ENCODE measurements at regions not wholly inside any gene's neighbourhood (a gene's known extent, or its start where the extent isn't known, plus 50 kb on each side); places are given as distances from the start of the nearest gene placed in this dataset.

DNA sequence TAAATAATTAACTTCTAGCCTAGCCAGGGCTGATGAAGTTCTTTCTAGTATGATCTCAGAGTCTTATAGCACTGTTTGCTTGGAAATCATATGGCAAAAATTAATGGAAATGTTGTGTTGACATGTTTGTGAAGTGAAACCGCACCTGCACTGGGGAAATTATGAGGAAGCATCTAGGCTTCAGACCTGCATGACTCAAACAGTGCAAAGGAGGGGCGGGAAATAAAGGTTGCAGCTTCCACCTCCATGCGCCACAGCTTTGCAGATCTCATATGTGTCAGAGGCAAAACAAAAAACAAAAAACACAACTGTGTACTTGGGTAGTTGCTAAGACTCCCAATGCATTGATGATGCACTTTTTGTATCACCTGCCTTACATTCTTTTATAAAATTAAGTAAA is 1080.6 kb downstream of the PLA2G4A start:
- TF ChIP-seq, protein P1, sequence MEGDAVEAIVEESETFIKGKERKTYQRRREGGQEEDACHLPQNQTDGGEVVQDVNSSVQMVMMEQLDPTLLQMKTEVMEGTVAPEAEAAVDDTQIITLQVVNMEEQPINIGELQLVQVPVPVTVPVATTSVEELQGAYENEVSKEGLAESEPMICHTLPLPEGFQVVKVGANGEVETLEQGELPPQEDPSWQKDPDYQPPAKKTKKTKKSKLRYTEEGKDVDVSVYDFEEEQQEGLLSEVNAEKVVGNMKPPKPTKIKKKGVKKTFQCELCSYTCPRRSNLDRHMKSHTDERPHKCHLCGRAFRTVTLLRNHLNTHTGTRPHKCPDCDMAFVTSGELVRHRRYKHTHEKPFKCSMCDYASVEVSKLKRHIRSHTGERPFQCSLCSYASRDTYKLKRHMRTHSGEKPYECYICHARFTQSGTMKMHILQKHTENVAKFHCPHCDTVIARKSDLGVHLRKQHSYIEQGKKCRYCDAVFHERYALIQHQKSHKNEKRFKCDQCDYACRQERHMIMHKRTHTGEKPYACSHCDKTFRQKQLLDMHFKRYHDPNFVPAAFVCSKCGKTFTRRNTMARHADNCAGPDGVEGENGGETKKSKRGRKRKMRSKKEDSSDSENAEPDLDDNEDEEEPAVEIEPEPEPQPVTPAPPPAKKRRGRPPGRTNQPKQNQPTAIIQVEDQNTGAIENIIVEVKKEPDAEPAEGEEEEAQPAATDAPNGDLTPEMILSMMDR (IDR thresholded peaks at IDR 0.05), result no peak
- TF ChIP-seq POLR2A (IDR thresholded peaks at IDR 0.05), result no peak

Data from right lobe of liver (tissue), 4 donors.